CD14-positive monocyte (primary cell): ENCODE measurements at regions not wholly inside any gene's neighbourhood (a gene's known extent, or its start where the extent isn't known, plus 50 kb on each side); places are given as distances from the start of the nearest gene placed in this dataset.

Experiments
- DNase-seq, 3 donors: peaks; one replicate each; pipeline ENCODE4 v3.0.0-alpha.2; 2011 to 2022
- H2AFZ ChIP-seq: 2 replicates; pipeline ENCODE4 v1.6.0; 2012; ENCODE audit warnings: mild to moderate bottlenecking, low read depth, low read length, inconsistent platforms; ENCODE audit not compliant: insufficient read depth, poor library complexity, severe bottlenecking
- H3K27ac ChIP-seq, 2 donors: 1 replicate in 1 of 2; 2 replicates in 1 of 2; pipeline ENCODE4 v1.5.1; 2012 to 2013; ENCODE audit warnings: low read length in 2 of 2, control low read depth in 1 of 2, inconsistent platforms in 1 of 2, low read depth in 1 of 2, mild to moderate bottlenecking in 1 of 2
- H3K27me3 ChIP-seq, 2 donors: one replicate each; pipeline versions ENCODE4 v1.6.0 to v1.6.1; 2011 to 2013; ENCODE audit warnings: low read length in 2 of 2; ENCODE audit not compliant: control insufficient read depth in 2 of 2, insufficient read depth in 2 of 2
- H3K36me3 ChIP-seq, 2 donors: replicated peaks in 1 of 2; 1 replicate in 1 of 2; 2 replicates in 1 of 2; pipeline versions ENCODE4 v1.5.1 to v1.6.1; 2012 to 2013; ENCODE audit warnings: low read length in 2 of 2, control low read depth in 1 of 2, inconsistent platforms in 1 of 2, mild to moderate bottlenecking in 1 of 2; ENCODE audit not compliant: insufficient read depth in 2 of 2, control insufficient read depth in 1 of 2
- H3K4me1 ChIP-seq, 2 donors: 1 replicate in 1 of 2; 2 replicates in 1 of 2; pipeline versions ENCODE4 v1.5.1 to v1.6.1; 2012 to 2013; ENCODE audit warnings: low read length in 2 of 2, control low read depth in 1 of 2, inconsistent platforms in 1 of 2, mild to moderate bottlenecking in 1 of 2, moderate library complexity in 1 of 2; ENCODE audit not compliant: insufficient read depth in 2 of 2, control insufficient read depth in 1 of 2
- H3K4me2 ChIP-seq: replicated peaks from 2 replicates; pipeline ENCODE3; 2012; ENCODE audit warnings: low read length, moderate library complexity, mild to moderate bottlenecking; ENCODE audit not compliant: poor library complexity, severe bottlenecking; ENCODE audit errors: extremely low read depth
- H3K4me3 ChIP-seq, 3 experiments: fragments of 200-600 bp in 1 of 3; sonication (generic) in 1 of 3; replicated peaks in 1 of 3; 1 replicate in 2 of 3; 2 replicates in 1 of 3; pipeline ENCODE4 v1.5.1; 2011 to 2013; ENCODE audit warnings: low read length in 3 of 3, mild to moderate bottlenecking in 3 of 3, control low read depth in 2 of 3, low read depth in 2 of 3, inconsistent platforms in 1 of 3, moderate library complexity in 1 of 3
- H3K79me2 ChIP-seq: 2 replicates; pipeline ENCODE4 v1.6.0; 2012; ENCODE audit warnings: mild to moderate bottlenecking, control low read depth, inconsistent platforms, low read length, moderate library complexity; ENCODE audit not compliant: insufficient read depth
- H3K9ac ChIP-seq: 2 replicates; pipeline ENCODE4 v1.6.0; 2017; ENCODE audit warnings: low read length, mild to moderate bottlenecking; ENCODE audit not compliant: insufficient read depth, poor library complexity, severe bottlenecking
- H3K9me3 ChIP-seq, 2 donors: replicated peaks in 1 of 2; 1 replicate in 1 of 2; 2 replicates in 1 of 2; pipeline versions ENCODE4 v1.5.1 to v1.6.1; 2012 to 2013; ENCODE audit warnings: low read length in 2 of 2, control low read depth in 1 of 2; ENCODE audit not compliant: control insufficient read depth in 1 of 2, insufficient read depth in 1 of 2
- H4K20me1 ChIP-seq: 2 replicates; pipeline ENCODE4 v1.6.0; 2012; ENCODE audit warnings: mild to moderate bottlenecking, low read length, control low read depth, moderate library complexity; ENCODE audit not compliant: insufficient read depth
- H3K27ac Mint-ChIP-seq, 7 donors: one replicate each; pipeline ENCODE4 v1.8.0; 2020; ENCODE audit warnings: mild to moderate bottlenecking in 7 of 7, mixed read lengths in 7 of 7, moderate library complexity in 6 of 7, inconsistent platforms in 2 of 7
- H3K27me3 Mint-ChIP-seq, 3 donors: one replicate each; pipeline ENCODE4 v1.8.0; 2021 to 2022; ENCODE audit warnings: low read depth in 3 of 3, mild to moderate bottlenecking in 3 of 3, mixed read lengths in 3 of 3, moderate library complexity in 3 of 3, inconsistent platforms in 1 of 3
- H3K36me3 Mint-ChIP-seq, 2 donors: one replicate each; pipeline ENCODE4 v1.8.0; 2020; ENCODE audit warnings: mixed read lengths in 2 of 2, inconsistent platforms in 1 of 2, mild to moderate bottlenecking in 1 of 2
- H3K4me1 Mint-ChIP-seq: one replicate; pipeline ENCODE4 v1.8.0; 2020; ENCODE audit warnings: mild to moderate bottlenecking, mixed read lengths
- H3K4me3 Mint-ChIP-seq, 2 donors: one replicate each; pipeline ENCODE4 v1.8.0; 2020; ENCODE audit warnings: mild to moderate bottlenecking in 2 of 2, mixed read lengths in 2 of 2, moderate library complexity in 1 of 2
- H3K9me3 Mint-ChIP-seq, 7 donors: one replicate each; pipeline ENCODE4 v1.8.0; 2020 to 2022; ENCODE audit warnings: mixed read lengths in 7 of 7, mild to moderate bottlenecking in 6 of 7, moderate library complexity in 6 of 7, inconsistent platforms in 2 of 7
- WGBS: methylation state at CpG from one replicate; pipeline ENCODE4 v1.1.5; 2013; ENCODE audit warnings: missing lambda C conversion rate; ENCODE audit not compliant: insufficient coverage; 5-methylcytosine and 5-hydroxymethylcytosine counted together
- intact Hi-C, 2 donors: fragments of 100-400 bp; cut with micrococcal nuclease; formaldehyde crosslinking; loops; one replicate each; pipeline versions ENCODE4 v1.15.0 to v1.15.1; 2023
- TF ChIP-seq, protein P1 (sequence below): fragments of 200-600 bp; IDR thresholded peaks from one replicate; pipeline ENCODE4 v1.8.0; 2022; ENCODE audit warnings: antibody characterized with exemption, mild to moderate bottlenecking

DNA sequence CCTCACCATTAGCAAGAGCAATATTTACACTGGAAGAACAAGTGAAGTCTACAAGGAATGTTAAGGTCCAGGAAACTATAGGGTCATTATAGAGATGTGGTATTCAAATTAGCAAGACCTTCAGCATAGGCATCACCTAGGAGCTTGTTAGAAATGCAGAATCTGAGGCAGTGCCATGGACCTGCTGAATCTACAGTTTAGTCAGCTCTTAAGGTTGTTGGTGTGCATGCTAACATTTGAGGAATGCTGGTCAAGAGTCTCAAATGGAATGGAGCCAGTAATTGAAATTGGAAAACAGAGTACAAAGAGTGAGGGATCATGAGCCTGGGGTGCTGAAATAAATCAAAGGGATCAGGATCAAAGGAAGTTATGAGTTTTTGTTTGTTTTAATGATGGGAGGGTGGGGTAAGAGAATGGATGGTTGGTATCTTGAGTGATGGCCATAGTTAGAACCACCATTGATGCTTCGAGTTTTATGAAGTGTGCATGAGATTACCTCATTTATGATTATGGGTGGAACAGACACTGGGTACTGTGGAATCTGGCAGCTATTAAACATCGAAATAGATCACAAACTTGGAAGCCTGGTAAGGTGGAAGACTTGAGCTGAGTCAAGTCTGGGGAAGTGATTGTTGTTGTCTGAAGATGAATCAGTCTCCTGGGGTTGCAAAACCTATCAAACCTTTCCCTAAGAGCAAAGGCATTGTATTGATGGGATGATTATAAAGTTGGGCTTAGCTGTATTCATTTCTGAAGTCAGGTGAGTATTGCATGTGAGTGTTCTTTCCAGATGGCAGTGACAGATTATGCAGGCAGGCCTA lies 323.3 kb upstream of the E2F7 start:
- no peak for DNase-seq

DNA sequence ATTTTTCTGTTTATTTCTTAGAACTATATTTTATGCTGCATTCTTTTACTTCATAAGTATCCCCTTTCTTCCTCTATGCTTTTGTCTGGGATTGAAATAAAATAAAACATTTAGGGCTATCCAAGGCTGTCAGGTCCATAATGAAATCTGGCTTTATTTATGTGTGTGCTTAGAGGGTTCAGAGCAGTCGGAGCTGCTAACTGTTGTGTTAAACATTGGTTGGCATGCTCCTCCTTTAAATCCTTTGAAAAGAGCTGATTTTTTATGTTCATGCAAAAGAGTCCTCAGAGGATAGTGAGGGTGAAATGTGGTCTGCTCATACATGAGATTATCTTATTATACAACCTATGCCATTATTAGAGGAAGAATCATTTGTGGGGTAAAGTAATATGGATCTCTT lies 322.3 kb upstream of the E2F7 start:
- H3K27ac ChIP-seq: no peak overlapping the region
- H3K4me1 ChIP-seq: peaks cover 0 to 9% of the 10 kb centered on the region in 2 donors
- Mint-ChIP-seq H3K27me3 (no peaks in the 10 kb centered on the region), H3K4me3 (no peak overlapping the region), H3K36me3 (no peaks in the 10 kb centered on the region), H3K27ac (no peak overlapping the region), H3K9me3 (peaks cover 0 to 2% (median 0%) of the 10 kb centered on the region in 7 donors), H3K4me1 (peaks cover 4% of the 10 kb centered on the region)
- H3K4me3 ChIP-seq: no peak overlapping the region
- H3K36me3 ChIP-seq: no peaks in the 10 kb centered on the region
- H3K27me3 ChIP-seq: no peaks in the 10 kb centered on the region
- intact Hi-C loops: no loop called here
- no CpG with 5 or more reads among the region's 1 CpG for WGBS
- no peak overlapping the region for H3K9ac ChIP-seq
- DNase-seq: no peak
- no peaks in the 10 kb centered on the region for H3K9me3 ChIP-seq
- H2AFZ ChIP-seq: no peak overlapping the region
- no peaks in the 10 kb centered on the region for H4K20me1 ChIP-seq
- no peak overlapping the region for H3K4me2 ChIP-seq
- no peaks in the 10 kb centered on the region for H3K79me2 ChIP-seq
- TF ChIP-seq, protein P1, sequence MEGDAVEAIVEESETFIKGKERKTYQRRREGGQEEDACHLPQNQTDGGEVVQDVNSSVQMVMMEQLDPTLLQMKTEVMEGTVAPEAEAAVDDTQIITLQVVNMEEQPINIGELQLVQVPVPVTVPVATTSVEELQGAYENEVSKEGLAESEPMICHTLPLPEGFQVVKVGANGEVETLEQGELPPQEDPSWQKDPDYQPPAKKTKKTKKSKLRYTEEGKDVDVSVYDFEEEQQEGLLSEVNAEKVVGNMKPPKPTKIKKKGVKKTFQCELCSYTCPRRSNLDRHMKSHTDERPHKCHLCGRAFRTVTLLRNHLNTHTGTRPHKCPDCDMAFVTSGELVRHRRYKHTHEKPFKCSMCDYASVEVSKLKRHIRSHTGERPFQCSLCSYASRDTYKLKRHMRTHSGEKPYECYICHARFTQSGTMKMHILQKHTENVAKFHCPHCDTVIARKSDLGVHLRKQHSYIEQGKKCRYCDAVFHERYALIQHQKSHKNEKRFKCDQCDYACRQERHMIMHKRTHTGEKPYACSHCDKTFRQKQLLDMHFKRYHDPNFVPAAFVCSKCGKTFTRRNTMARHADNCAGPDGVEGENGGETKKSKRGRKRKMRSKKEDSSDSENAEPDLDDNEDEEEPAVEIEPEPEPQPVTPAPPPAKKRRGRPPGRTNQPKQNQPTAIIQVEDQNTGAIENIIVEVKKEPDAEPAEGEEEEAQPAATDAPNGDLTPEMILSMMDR: no peak

More for the DNA sequence above, 323.3 kb upstream of the E2F7 start:
- Histone ChIP-seq H3K79me2 (no peaks in the 10 kb centered on the region), H3K9ac (no peak overlapping the region), H2AFZ (no peak overlapping the region), H3K4me1 (no peaks in the 10 kb centered on the region), H4K20me1 (no peaks in the 10 kb centered on the region), H3K4me2 (no peak overlapping the region), H3K27me3 (no peaks in the 10 kb centered on the region), H3K27ac (no peak overlapping the region), H3K9me3 (no peaks in the 10 kb centered on the region), H3K36me3 (no peaks in the 10 kb centered on the region), H3K4me3 (no peak overlapping the region)
- H3K4me3 Mint-ChIP-seq: no peak overlapping the region
- no peaks in the 10 kb centered on the region for H3K27me3 Mint-ChIP-seq
- 88% methylated on average over 2 of the region's 2 CpGs for WGBS
- TF ChIP-seq, protein P1: no peak
- no peak overlapping the region for H3K27ac Mint-ChIP-seq
- no peaks in the 10 kb centered on the region for H3K36me3 Mint-ChIP-seq
- no peaks in the 10 kb centered on the region for H3K4me1 Mint-ChIP-seq
- H3K9me3 Mint-ChIP-seq: peaks cover 0 to 2% (median 0%) of the 10 kb centered on the region in 7 donors
- intact Hi-C loops: no loop called here
